Activated CD4-positive, alpha-beta T cell treated with anti-CD3 and anti-CD28 coated beads, Interleukin-2, amount 10 ng/mL, durations not matched to agents 24 days and 14 days (primary cell): ENCODE measurements at regions not wholly inside any gene's neighbourhood (a gene's known extent, or its start where the extent isn't known, plus 50 kb on each side); places are given as distances from the start of the nearest gene placed in this dataset.

Experiments
- DNase-seq: peaks from one replicate; pipeline ENCODE4 v3.0.0; 2022
- H3K27ac Mint-ChIP-seq: one replicate; pipeline ENCODE4 v1.8.0; 2022; ENCODE audit warnings: mild to moderate bottlenecking, mixed read lengths
- H3K27me3 Mint-ChIP-seq: one replicate; pipeline ENCODE4 v1.8.0; 2022; ENCODE audit warnings: mixed read lengths
- H3K36me3 Mint-ChIP-seq: one replicate; pipeline ENCODE4 v1.8.0; 2022; ENCODE audit warnings: low read depth, mild to moderate bottlenecking, mixed read lengths
- H3K4me1 Mint-ChIP-seq: one replicate; pipeline ENCODE4 v1.8.0; 2021; ENCODE audit warnings: mixed read lengths
- H3K4me3 Mint-ChIP-seq: one replicate; pipeline ENCODE4 v1.8.0; 2022; ENCODE audit warnings: mild to moderate bottlenecking, moderate library complexity, mixed read lengths
- H3K9me3 Mint-ChIP-seq: one replicate; pipeline ENCODE4 v1.8.0; 2021; ENCODE audit warnings: mixed read lengths
- intact Hi-C: fragments of 100-400 bp; cut with micrococcal nuclease; formaldehyde crosslinking; loops from one replicate; pipeline ENCODE4 v1.15.1; 2023

DNA sequence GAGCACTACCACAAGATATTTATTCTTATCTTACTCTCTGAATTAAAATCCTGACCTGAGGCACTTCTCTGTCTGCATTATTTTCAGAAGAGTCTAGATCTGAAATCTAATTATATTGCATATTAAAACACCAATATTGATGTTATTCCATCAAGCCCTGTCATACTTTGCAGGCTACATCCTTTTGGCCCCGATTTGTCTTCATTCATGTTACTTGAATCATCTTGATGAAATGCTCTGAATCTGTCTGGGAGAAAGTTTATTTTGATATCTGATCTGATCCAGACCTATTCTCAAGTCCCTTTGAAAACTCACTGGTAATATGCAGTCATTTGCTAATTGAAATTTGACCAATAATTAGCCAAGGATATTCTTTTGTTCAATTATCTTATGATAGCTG is 79.9 kb downstream of the BBS10 start:
- DNase-seq = no peak
- H3K27me3 Mint-ChIP-seq = peaks cover 14% of the 10 kb centered on the region
- no peak overlapping the region for H3K27ac Mint-ChIP-seq
- H3K9me3 Mint-ChIP-seq = peaks cover 9% of the 10 kb centered on the region
- H3K36me3 Mint-ChIP-seq = no peaks in the 10 kb centered on the region
- intact Hi-C loops = no loop called here
- no peaks in the 10 kb centered on the region for H3K4me1 Mint-ChIP-seq
- H3K4me3 Mint-ChIP-seq = no peak overlapping the region

DNA sequence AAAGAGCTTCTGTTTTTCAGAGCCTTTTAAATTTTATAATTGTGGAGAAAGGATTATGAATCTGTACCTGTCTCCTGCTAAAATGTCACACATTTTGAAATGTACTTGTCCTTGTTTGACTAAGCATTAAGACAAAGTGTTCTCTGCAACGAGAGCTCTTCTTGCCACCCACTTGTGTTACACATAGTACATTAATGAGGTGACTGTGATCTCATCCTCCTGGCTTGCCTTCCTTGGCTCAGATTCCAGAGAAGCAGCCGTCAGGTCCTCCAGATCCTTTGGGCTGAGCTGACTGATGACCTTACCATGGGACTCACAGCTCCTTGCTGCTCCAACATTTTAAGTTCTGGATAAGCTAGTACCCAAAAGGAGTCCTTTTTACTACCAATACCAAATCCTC is 81.4 kb downstream of the BBS10 start:
- Mint-ChIP-seq H3K27me3 (peaks cover 20% of the 10 kb centered on the region), H3K36me3 (no peaks in the 10 kb centered on the region), H3K27ac (no peak overlapping the region), H3K9me3 (peaks cover 9% of the 10 kb centered on the region), H3K4me1 (no peaks in the 10 kb centered on the region), H3K4me3 (no peak overlapping the region)
- DNase-seq = no peak
- intact Hi-C loops = no loop called here

DNA sequence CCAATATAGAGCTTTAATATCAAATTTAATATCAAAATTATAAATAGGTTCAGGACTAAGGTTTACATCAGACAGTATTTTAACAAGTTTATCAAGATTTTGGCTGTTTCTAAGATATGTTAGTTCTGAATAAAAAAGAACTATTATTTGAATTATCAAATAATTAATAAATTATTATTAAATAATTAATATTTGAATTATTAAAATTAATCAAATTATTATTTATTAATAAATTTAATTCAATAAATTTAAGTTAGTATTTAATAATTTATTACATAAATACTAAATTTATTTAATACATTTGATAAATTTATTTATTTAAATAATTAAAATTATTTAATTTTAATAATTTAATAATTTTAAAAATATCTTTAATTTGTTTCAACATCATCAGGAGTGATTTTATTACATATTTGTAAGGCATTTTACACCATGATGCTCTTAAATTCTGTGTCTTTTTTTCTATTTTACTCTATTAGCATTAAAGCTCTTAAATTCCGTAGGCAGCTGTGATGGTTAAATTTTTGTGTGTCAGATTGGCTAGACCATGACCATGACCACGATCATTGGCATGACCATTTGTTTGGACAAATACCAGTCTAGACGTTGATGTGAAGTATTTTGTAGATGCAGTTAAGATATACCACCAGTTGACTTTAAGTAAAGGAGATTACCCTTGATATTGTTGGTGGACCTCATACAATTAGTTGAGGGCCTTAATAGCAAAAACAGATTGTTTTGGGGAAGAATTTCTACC is 82.6 kb downstream of the BBS10 start:
- Mint-ChIP-seq H3K9me3 (peaks cover 9% of the 10 kb centered on the region), H3K4me1 (no peaks in the 10 kb centered on the region), H3K27ac (no peak overlapping the region), H3K27me3 (peaks cover 21% of the 10 kb centered on the region), H3K4me3 (no peak overlapping the region), H3K36me3 (no peaks in the 10 kb centered on the region)
- DNase-seq = no peak
- intact Hi-C loops = no loop called here

DNA sequence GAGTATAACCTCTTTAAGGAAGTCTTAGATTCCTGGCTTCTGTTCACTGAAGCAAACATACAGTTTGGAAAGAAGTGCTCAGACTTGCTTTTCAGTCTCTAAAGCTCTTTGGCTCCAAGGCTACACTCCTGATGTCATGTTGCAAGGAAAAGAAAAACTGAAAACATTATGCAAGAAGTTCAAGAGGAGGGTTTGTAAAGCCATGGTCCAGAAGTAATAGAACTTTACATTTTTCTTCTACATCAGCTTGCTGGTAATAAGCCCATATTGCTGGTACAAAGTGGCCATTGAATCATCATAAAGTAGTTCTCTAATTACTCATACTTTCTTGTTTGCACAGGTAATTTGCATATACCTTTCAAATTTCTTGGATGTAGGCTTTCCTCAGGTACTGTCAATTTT is 83.6 kb downstream of the BBS10 start:
- no peaks in the 10 kb centered on the region for H3K36me3 Mint-ChIP-seq
- no peak overlapping the region for H3K4me3 Mint-ChIP-seq
- no peak for DNase-seq
- intact Hi-C loops = no loop called here
- peaks cover 21% of the 10 kb centered on the region for H3K27me3 Mint-ChIP-seq
- H3K4me1 Mint-ChIP-seq = no peaks in the 10 kb centered on the region
- no peak overlapping the region for H3K27ac Mint-ChIP-seq
- peaks cover 9% of the 10 kb centered on the region for H3K9me3 Mint-ChIP-seq

DNA sequence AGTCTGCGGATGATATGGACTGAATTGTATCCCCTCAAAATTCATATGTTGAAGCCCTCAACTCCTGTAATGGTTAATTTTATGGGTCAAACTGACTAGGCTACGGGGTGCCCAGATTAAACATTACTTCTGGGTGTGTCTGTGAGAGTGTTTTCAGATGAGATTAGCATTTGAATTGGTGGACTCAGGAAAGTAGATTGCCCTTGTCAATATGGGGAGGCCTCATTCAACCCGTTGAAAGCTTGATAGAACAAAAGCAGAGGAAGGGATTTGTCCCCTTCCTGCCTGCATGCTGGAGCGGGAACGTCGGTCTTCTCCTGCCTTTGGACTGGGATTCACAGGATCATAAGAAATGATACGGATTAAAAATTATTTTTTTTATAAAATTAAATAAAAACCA is 84.5 kb downstream of the BBS10 start:
- Mint-ChIP-seq H3K4me3 (no peak overlapping the region), H3K36me3 (no peaks in the 10 kb centered on the region), H3K4me1 (no peaks in the 10 kb centered on the region), H3K9me3 (peaks cover 9% of the 10 kb centered on the region), H3K27me3 (peaks cover 20% of the 10 kb centered on the region), H3K27ac (no peak overlapping the region)
- DNase-seq = no peak
- intact Hi-C loops = no loop called here

DNA sequence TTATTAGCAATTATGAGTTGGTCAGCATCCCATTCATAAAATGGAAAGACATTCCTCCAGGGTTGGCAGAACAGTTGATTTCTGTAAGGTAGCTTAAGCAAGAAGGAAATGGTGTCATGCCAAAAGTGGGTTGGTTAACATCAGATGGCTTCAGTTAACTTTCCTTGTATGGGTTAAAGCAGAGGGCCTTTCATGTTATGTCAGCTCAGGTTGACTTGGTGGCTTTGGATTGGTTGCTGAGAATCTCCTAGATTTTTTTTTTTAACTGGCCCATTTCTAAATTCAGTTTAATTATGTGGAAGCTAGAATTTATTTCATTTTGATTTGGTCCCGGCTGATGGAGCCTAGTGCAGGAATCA is 87.8 kb downstream of the BBS10 start:
- H3K9me3 Mint-ChIP-seq = peaks cover 6% of the 10 kb centered on the region
- H3K36me3 Mint-ChIP-seq = no peaks in the 10 kb centered on the region
- H3K27ac Mint-ChIP-seq = no peak overlapping the region
- no peaks in the 10 kb centered on the region for H3K4me1 Mint-ChIP-seq
- H3K4me3 Mint-ChIP-seq = no peak overlapping the region
- intact Hi-C loops = no loop called here
- no peak for DNase-seq
- peaks cover 12% of the 10 kb centered on the region for H3K27me3 Mint-ChIP-seq

DNA sequence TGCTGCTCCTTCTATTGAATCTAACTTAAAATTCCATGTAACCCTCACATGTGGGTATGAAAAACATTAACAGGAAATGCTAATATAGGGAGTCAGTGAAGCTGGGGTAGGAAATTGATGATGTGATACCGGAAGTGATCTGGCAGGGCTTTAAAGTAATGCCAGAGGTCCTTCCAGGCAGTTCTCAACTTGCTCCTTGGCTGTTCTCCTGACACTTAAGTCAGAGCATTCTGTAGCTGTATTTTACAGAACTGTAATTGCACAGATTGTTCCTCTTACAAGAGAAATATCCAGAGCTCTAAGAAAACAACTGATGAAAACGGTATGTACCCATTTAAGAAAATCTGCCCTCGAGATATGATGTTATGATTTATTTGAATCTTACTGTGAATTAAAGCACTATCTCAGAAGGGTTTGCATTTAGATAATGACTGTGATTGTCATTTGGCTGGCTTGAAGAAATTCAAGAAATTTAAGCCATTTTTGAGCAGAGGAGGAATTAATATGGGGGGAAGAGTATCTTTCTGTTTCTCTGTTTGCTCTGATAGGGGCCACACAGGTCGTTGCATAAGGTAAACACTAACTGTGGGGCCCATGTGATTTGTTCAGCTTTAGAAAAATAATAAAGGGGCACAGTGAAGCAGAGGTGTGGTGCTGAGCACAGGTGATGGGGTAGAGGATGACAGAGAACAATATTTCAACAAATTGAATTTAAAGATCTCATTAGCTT is 88.4 kb downstream of the BBS10 start:
- Mint-ChIP-seq H3K9me3 (peaks cover 6% of the 10 kb centered on the region), H3K36me3 (no peaks in the 10 kb centered on the region), H3K27me3 (peaks cover 12% of the 10 kb centered on the region), H3K4me1 (no peaks in the 10 kb centered on the region), H3K27ac (no peak overlapping the region), H3K4me3 (no peak overlapping the region)
- intact Hi-C loops = no loop called here
- no peak for DNase-seq

DNA sequence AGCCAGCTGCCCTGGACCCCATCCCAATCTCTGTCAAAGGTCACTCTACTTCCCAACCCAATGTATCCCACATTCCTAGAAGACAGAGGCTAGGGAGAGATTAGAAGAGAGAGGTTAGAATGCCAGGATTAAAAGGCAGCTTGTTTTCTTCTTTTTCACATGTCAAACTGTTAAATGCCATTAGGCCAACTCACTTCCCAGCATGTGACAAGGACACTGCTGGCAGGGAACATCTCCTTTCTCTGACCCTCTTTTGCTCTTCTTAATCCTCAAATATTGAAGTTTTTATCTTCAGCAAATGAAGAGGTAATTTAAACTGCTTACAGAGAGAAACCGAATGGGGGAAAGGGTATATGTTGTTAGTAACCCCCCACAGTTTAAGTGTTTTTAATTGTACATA is 89.1 kb downstream of the BBS10 start:
- Mint-ChIP-seq H3K4me1 (no peaks in the 10 kb centered on the region), H3K27me3 (peaks cover 9% of the 10 kb centered on the region), H3K4me3 (no peak overlapping the region), H3K27ac (no peak overlapping the region), H3K9me3 (peaks cover 5% of the 10 kb centered on the region), H3K36me3 (no peaks in the 10 kb centered on the region)
- intact Hi-C loops = no loop called here
- DNase-seq = no peak

DNA sequence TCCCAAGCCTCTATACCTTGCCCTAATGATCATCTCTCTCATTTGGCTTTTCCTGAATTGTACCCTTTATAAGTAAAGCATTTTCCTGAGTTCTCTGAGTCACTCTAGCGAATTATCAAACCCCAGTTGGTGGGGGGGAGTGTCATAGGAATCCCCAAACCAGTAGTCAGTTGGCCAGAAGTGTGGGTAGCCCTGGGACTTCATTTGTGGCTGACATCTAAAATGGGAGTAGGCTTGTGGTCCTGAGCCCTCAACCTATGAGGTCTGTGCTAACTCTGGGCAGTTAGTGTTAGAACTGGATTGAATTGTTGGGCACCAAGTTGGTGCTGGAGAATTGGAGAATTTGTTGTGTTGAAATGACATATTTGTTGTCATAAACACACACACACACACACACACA is 91.3 kb downstream of the BBS10 start:
- no peak overlapping the region for H3K4me3 Mint-ChIP-seq

DNA sequence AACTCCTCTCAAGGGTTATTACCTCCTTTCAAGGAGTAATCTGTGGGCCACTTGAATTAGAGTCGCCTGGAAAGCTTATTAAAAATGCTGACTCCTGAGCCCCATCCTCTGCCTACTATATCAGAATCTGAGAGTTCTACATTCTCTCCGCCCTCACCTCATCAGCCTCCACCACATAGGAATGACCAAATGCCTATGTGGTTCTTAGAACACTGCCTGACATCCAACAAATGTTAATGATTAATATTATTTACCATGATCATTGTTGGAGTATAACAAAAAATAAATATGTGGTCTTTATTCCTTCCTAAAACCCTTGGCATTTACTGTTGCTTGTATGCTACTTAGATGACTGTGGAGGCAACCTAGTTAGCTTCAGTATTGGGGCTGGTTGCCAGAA is 91.9 kb downstream of the BBS10 start:
- Mint-ChIP-seq H3K27ac (no peak overlapping the region), H3K4me3 (no peak overlapping the region), H3K36me3 (no peaks in the 10 kb centered on the region), H3K4me1 (no peaks in the 10 kb centered on the region), H3K9me3 (no peaks in the 10 kb centered on the region), H3K27me3 (no peaks in the 10 kb centered on the region)
- DNase-seq = no peak
- intact Hi-C loops = no loop called here

More for the DNA sequence above, 91.3 kb downstream of the BBS10 start:
- no peak for DNase-seq
- Mint-ChIP-seq H3K9me3 (no peaks in the 10 kb centered on the region), H3K4me1 (no peaks in the 10 kb centered on the region), H3K36me3 (no peaks in the 10 kb centered on the region), H3K27me3 (peaks cover 2% of the 10 kb centered on the region), H3K27ac (no peak overlapping the region)
- intact Hi-C loops = no loop called here

DNA sequence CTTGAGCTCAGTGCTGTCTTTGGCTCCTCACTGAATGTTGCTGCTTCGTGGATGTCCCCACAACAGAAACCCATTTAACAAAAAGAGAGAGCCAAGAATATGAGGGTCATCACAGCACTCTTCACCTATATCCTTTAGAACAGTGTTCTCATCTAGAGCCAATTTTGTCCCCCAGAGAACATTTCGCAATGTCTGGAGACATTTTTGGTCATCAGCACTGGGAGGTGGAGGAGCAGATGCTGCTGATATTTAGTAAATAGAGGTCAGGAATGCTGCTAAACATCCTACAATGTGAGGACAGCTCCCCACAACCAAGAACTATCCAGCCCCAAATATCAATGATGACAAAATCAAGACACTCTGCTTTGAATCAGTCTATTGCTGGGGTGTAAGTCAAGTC is 92.5 kb downstream of the BBS10 start:
- no peaks in the 10 kb centered on the region for H3K4me1 Mint-ChIP-seq
- no peaks in the 10 kb centered on the region for H3K36me3 Mint-ChIP-seq
- DNase-seq = no peak
- intact Hi-C loops = no loop called here
- peaks cover 1% of the 10 kb centered on the region for H3K27me3 Mint-ChIP-seq
- H3K27ac Mint-ChIP-seq = no peak overlapping the region
- no peaks in the 10 kb centered on the region for H3K9me3 Mint-ChIP-seq
- H3K4me3 Mint-ChIP-seq = no peak overlapping the region

DNA sequence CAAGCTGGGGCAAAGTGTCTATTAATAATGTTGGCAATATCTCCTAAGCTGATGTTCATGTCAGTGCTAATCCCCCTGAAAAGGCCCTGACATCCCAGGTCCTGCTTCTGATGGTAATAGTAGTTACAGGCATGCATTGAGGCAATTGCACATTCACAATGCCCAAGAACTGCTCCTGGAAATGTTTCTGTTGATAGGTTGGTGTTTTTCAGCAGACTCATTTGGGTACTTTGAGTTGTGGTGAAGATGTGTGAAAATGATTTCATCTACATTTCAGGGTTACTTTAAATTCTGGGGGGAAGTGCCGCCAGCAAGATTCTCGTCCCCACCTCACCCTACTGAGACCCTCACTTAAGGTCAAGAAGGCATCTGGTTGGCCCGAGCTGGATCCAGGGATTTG is 92.9 kb downstream of the BBS10 start:
- Mint-ChIP-seq H3K4me1 (no peaks in the 10 kb centered on the region), H3K36me3 (no peaks in the 10 kb centered on the region), H3K4me3 (no peak overlapping the region), H3K27me3 (peaks cover 2% of the 10 kb centered on the region), H3K9me3 (no peaks in the 10 kb centered on the region), H3K27ac (no peak overlapping the region)
- intact Hi-C loops = no loop called here
- DNase-seq = no peak

DNA sequence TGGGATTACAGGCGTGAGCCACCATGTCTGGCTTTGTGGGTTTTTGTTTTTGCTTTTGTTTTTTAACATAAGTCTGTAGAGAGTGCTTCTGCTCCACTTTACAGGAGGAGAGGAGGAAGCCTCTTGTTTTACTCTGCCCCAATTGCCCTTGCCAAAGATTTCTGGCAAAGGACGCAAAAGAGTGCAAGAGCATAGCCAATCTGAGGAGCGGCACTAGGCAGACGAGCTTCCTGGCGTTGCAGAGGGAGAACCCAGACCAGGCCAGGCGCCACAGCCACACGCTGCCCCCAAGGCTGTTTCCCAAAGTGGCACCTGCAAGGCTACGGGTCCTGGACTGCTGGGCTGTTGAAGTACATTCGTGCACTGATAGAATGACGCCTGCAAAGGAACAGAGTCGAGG is 96.2 kb downstream of the BBS10 start:
- no peaks in the 10 kb centered on the region for H3K9me3 Mint-ChIP-seq
- H3K4me1 Mint-ChIP-seq = no peaks in the 10 kb centered on the region
- no peak for DNase-seq
- intact Hi-C loops = no loop called here
- H3K4me3 Mint-ChIP-seq = no peak overlapping the region
- no peak overlapping the region for H3K27ac Mint-ChIP-seq
- no peaks in the 10 kb centered on the region for H3K36me3 Mint-ChIP-seq
- H3K27me3 Mint-ChIP-seq = peaks cover 6% of the 10 kb centered on the region

DNA sequence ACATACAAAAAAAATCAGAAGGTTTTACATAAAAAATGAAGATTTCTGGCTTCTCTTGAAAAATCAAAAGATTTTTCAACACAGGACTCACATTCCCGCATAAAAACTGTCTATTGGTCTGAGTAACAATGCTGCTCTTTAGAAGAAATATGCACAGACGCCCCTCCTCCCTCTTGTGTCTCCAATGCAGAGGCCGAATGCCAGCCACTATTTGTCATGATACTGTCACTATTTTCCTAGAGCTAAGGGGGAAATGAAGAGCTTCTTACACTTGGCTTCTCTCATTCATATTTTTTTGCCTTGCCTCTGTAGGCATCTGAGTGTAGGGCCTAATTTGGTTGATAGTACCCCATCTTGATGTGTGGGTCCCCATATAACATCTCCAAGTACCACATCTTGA is 98.0 kb downstream of the BBS10 start:
- H3K27me3 Mint-ChIP-seq = peaks cover 17% of the 10 kb centered on the region
- no peak for DNase-seq
- H3K4me1 Mint-ChIP-seq = no peaks in the 10 kb centered on the region
- intact Hi-C loops = no loop called here
- no peaks in the 10 kb centered on the region for H3K9me3 Mint-ChIP-seq
- H3K27ac Mint-ChIP-seq = no peak overlapping the region
- H3K36me3 Mint-ChIP-seq = no peaks in the 10 kb centered on the region
- no peak overlapping the region for H3K4me3 Mint-ChIP-seq

DNA sequence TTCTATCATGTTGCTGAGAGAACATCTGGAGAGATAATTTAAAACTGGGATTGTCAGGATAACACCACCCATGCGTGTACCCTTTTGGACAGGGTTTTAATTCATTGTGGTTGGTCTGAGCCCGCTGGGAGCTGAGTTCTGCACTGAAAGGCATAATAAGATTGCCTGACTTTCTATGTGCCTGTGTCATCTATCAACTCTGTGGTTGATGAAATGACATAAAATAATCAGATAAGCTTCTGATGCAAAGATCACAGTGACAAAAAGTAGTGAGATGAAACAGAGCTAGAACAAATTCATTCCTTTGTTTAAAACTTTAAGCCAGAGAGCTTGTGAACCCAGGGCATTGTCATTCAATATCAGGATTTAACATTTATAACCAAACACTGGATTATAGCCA is 98.7 kb downstream of the BBS10 start:
- H3K36me3 Mint-ChIP-seq = no peaks in the 10 kb centered on the region
- H3K9me3 Mint-ChIP-seq = no peaks in the 10 kb centered on the region
- H3K27ac Mint-ChIP-seq = no peak overlapping the region
- intact Hi-C loops = no loop called here
- no peaks in the 10 kb centered on the region for H3K4me1 Mint-ChIP-seq
- peaks cover 17% of the 10 kb centered on the region for H3K27me3 Mint-ChIP-seq
- no peak for DNase-seq
- H3K4me3 Mint-ChIP-seq = no peak overlapping the region
